DOHH2 (cell line): ENCODE measurements at regions not wholly inside any gene's neighbourhood (a gene's known extent, or its start where the extent isn't known, plus 50 kb on each side); places are given as distances from the start of the nearest gene placed in this dataset.
"Not testable (repeated sequence)": the region's sequence is repeated elsewhere in the genome, so short reads cannot be mapped to it uniquely, and the experiment has no call there.

ENCODE experiments used
- EZH2phosphoT487 ChIP-seq: fragments of 200-600 bp; sonication (generic); IDR thresholded peaks from 2 replicates; pipeline ENCODE4 v1.6.1; 2017; ENCODE audit warnings: borderline replicate concordance, mild to moderate bottlenecking, antibody characterized with exemption, low read length, moderate library complexity, mixed read lengths
- TF ChIP-seq, protein P1 (sequence below): fragments of 200-600 bp; sonication (generic); IDR thresholded peaks from one replicate; pipeline ENCODE4 v1.5.1; 2014; ENCODE audit warnings: antibody characterized with exemption, mild to moderate bottlenecking, low read depth, low read length; ENCODE audit not compliant: poor library complexity, severe bottlenecking

GRCh38 chr15:22569486-22569885 lies 110.8 kb downstream of the GOLGA6L22 start:
- TF ChIP-seq, protein P1, sequence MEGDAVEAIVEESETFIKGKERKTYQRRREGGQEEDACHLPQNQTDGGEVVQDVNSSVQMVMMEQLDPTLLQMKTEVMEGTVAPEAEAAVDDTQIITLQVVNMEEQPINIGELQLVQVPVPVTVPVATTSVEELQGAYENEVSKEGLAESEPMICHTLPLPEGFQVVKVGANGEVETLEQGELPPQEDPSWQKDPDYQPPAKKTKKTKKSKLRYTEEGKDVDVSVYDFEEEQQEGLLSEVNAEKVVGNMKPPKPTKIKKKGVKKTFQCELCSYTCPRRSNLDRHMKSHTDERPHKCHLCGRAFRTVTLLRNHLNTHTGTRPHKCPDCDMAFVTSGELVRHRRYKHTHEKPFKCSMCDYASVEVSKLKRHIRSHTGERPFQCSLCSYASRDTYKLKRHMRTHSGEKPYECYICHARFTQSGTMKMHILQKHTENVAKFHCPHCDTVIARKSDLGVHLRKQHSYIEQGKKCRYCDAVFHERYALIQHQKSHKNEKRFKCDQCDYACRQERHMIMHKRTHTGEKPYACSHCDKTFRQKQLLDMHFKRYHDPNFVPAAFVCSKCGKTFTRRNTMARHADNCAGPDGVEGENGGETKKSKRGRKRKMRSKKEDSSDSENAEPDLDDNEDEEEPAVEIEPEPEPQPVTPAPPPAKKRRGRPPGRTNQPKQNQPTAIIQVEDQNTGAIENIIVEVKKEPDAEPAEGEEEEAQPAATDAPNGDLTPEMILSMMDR = not testable (repeated sequence)
- TF ChIP-seq EZH2phosphoT487 = not testable (repeated sequence)
